H9 (cell line): ENCODE measurements at regions not wholly inside any gene's neighbourhood (a gene's known extent, or its start where the extent isn't known, plus 50 kb on each side); places are given as distances from the start of the nearest gene placed in this dataset.

ENCODE experiments used
- DNase-seq: peaks from one replicate; pipeline ENCODE4 v3.0.0-alpha.2; 2017
- H2AFZ ChIP-seq: one replicate; pipeline ENCODE4 v1.6.1; 2013; ENCODE audit warnings: mild to moderate bottlenecking, low read length, control low read depth, moderate library complexity
- H2AK5ac ChIP-seq: 2 replicates; pipeline ENCODE4 v1.6.1; 2013; ENCODE audit warnings: low read length, control low read depth, mixed read lengths; ENCODE audit not compliant: insufficient read length
- H2BK120ac ChIP-seq: one replicate; pipeline ENCODE4 v1.6.1; 2013; ENCODE audit warnings: low read depth, mild to moderate bottlenecking, low read length, control low read depth, inconsistent platforms; ENCODE audit not compliant: poor library complexity, severe bottlenecking
- H2BK12ac ChIP-seq: 2 replicates; pipeline ENCODE4 v1.6.1; 2013; ENCODE audit warnings: low read length, control low read depth, mixed read lengths, low read depth; ENCODE audit not compliant: insufficient read length
- H2BK15ac ChIP-seq: 2 replicates; pipeline ENCODE4 v1.6.1; 2013; ENCODE audit warnings: low read depth, low read length, control low read depth
- H2BK20ac ChIP-seq: one replicate; pipeline ENCODE4 v1.6.1; 2013; ENCODE audit warnings: low read depth, mild to moderate bottlenecking, low read length, control low read depth, inconsistent platforms; ENCODE audit not compliant: poor library complexity, severe bottlenecking
- H2BK5ac ChIP-seq: 2 replicates; pipeline ENCODE4 v1.6.1; 2013; ENCODE audit warnings: low read length, control low read depth, mixed read lengths; ENCODE audit not compliant: insufficient read length
- H3K14ac ChIP-seq: 2 replicates; pipeline ENCODE4 v1.6.1; 2013; ENCODE audit warnings: low read length, control low read depth; ENCODE audit not compliant: insufficient read depth
- H3K18ac ChIP-seq: 2 replicates; pipeline ENCODE4 v1.6.1; 2013; ENCODE audit warnings: low read depth, mild to moderate bottlenecking, mixed read lengths, low read length, control low read depth; ENCODE audit not compliant: insufficient read length
- H3K23ac ChIP-seq: 2 replicates; pipeline ENCODE4 v1.6.1; 2013; ENCODE audit warnings: low read length, control low read depth, mixed read lengths, low read depth; ENCODE audit not compliant: insufficient read length
- H3K23me2 ChIP-seq: 2 replicates; pipeline ENCODE4 v1.6.1; 2013; ENCODE audit warnings: low read depth, mild to moderate bottlenecking, mixed read lengths, low read length, control low read depth; ENCODE audit not compliant: insufficient read length, poor library complexity, severe bottlenecking
- H3K27ac ChIP-seq: 2 replicates; pipeline ENCODE4 v1.5.1; 2013; ENCODE audit warnings: low read length, control low read depth, mixed read lengths, low read depth; ENCODE audit not compliant: insufficient read length
- H3K27me3 ChIP-seq: 2 replicates; pipeline ENCODE4 v1.6.1; 2013; ENCODE audit warnings: low read length, control low read depth, inconsistent platforms; ENCODE audit not compliant: insufficient read depth
- H3K4ac ChIP-seq: 2 replicates; pipeline ENCODE4 v1.6.1; 2013; ENCODE audit warnings: low read depth, mild to moderate bottlenecking, control low read depth, inconsistent platforms, low read length, moderate library complexity
- H3K4me1 ChIP-seq: 2 replicates; pipeline ENCODE4 v1.6.1; 2013; ENCODE audit warnings: low read length, control low read depth, inconsistent platforms; ENCODE audit not compliant: insufficient read depth
- H3K4me2 ChIP-seq: 2 replicates; pipeline ENCODE4 v1.6.1; 2013; ENCODE audit warnings: low read length, control low read depth, mixed read lengths; ENCODE audit not compliant: insufficient read length, insufficient read depth
- H3K56ac ChIP-seq: 2 replicates; pipeline ENCODE4 v1.6.1; 2013; ENCODE audit warnings: low read depth, mild to moderate bottlenecking, mixed read lengths, low read length, control low read depth; ENCODE audit not compliant: insufficient read length
- H3K79me1 ChIP-seq: 2 replicates; pipeline ENCODE4 v1.6.1; 2013; ENCODE audit warnings: low read depth, mild to moderate bottlenecking, moderate library complexity, low read length, control low read depth, inconsistent platforms; ENCODE audit not compliant: insufficient read depth, poor library complexity, severe bottlenecking
- H3K79me2 ChIP-seq: 2 replicates; pipeline ENCODE4 v1.6.1; 2013; ENCODE audit warnings: low read length, control low read depth, inconsistent platforms; ENCODE audit not compliant: insufficient read depth
- H3K9ac ChIP-seq: 2 replicates; pipeline ENCODE4 v1.6.1; 2013; ENCODE audit warnings: low read length, control low read depth, mixed read lengths; ENCODE audit not compliant: insufficient read length; ENCODE audit errors: extremely low read depth
- H3K9me3 ChIP-seq: one replicate; pipeline ENCODE4 v1.6.1; 2013; ENCODE audit warnings: low read depth, low read length, inconsistent platforms; ENCODE audit not compliant: control insufficient read depth
- H3T11ph ChIP-seq: one replicate; pipeline ENCODE4 v1.6.1; 2013; ENCODE audit warnings: mild to moderate bottlenecking, low read length, control low read depth, inconsistent platforms
- H4K20me1 ChIP-seq: one replicate; pipeline ENCODE4 v1.6.1; 2013; ENCODE audit not compliant: control insufficient read depth, insufficient read length, insufficient read depth
- H4K5ac ChIP-seq: 2 replicates; pipeline ENCODE4 v1.6.1; 2013; ENCODE audit warnings: low read depth, mild to moderate bottlenecking, mixed read lengths, low read length, control low read depth; ENCODE audit not compliant: insufficient read length
- H4K8ac ChIP-seq: replicated peaks from 2 replicates; pipeline ENCODE4 v1.6.1; 2013; ENCODE audit warnings: low read length, control low read depth, mixed read lengths, low read depth; ENCODE audit not compliant: insufficient read length
- H4K91ac ChIP-seq: 2 replicates; pipeline ENCODE4 v1.6.1; 2013; ENCODE audit warnings: low read depth, mild to moderate bottlenecking, moderate library complexity, mixed read lengths, low read length, control low read depth; ENCODE audit not compliant: insufficient read length
- H3K27ac Mint-ChIP-seq, 3 experiments: 2 replicates in 2 of 3; 3 replicates in 1 of 3; pipeline ENCODE4 v1.8.0; 2020 to 2021; ENCODE audit warnings: mixed read lengths in 3 of 3, mild to moderate bottlenecking in 1 of 3, moderate library complexity in 1 of 3
- H3K27me3 Mint-ChIP-seq: 2 replicates; pipeline ENCODE4 v1.8.0; 2021; ENCODE audit warnings: low read depth, mild to moderate bottlenecking, moderate library complexity, mixed read lengths
- H3K36me3 Mint-ChIP-seq, 3 experiments: 2 replicates in 2 of 3; 3 replicates in 1 of 3; pipeline ENCODE4 v1.8.0; 2020 to 2021; ENCODE audit warnings: low read depth in 3 of 3, mixed read lengths in 3 of 3; ENCODE audit not compliant: insufficient read depth in 1 of 3
- H3K4me1 Mint-ChIP-seq, 2 experiments: 2 replicates each; pipeline ENCODE4 v1.8.0; 2020; ENCODE audit warnings: mixed read lengths in 2 of 2
- H3K4me3 Mint-ChIP-seq, 2 experiments: 2 replicates in 1 of 2; 3 replicates in 1 of 2; pipeline ENCODE4 v1.8.0; 2020 to 2021; ENCODE audit warnings: mild to moderate bottlenecking in 2 of 2, mixed read lengths in 2 of 2, moderate library complexity in 1 of 2
- H3K9me3 Mint-ChIP-seq, 2 experiments: 2 replicates in 1 of 2; 3 replicates in 1 of 2; pipeline ENCODE4 v1.8.0; 2020; ENCODE audit warnings: mild to moderate bottlenecking in 2 of 2, mixed read lengths in 2 of 2, moderate library complexity in 1 of 2
- WGBS: extraction: QIAGEN DNeasy Blood & Tissue Kit; methylation state at CpG from one replicate; pipeline ENCODE4 v1.1.7; 2013; ENCODE audit warnings: missing lambda C conversion rate, low lambda C conversion rate, mixed read lengths; ENCODE audit not compliant: insufficient read length; ENCODE audit errors: extremely low coverage; 5-methylcytosine and 5-hydroxymethylcytosine counted together
- TF ChIP-seq, protein P1 (sequence below): fragments of 200-600 bp; sonication (generic); conservative IDR thresholded peaks from 3 replicates; pipeline ENCODE4 v1.8.0; 2021; ENCODE audit warnings: antibody characterized with exemption, mild to moderate bottlenecking

DNA sequence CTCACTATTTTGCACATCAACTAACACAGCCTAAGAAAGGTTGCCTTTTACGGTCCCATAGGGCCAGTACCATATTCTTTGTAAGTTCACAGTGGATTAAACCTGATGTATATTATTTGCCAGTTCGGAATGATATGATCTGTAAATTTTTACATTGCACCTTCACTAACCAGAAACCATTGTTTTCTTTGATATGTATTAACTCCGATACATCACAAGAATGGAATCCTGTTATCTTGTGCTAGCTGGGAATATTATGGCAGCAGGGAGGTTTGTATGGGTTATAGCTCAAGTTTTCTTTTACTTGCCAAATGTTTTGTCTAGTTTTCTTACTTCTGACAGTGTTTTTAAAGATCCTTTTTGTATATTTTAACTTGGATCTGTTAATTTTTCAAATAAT lies 51.4 kb upstream of the S1PR1 start:
- Histone ChIP-seq H3K56ac (no peak overlapping the region), H2AK5ac (no peak overlapping the region), H3K4ac (no peak overlapping the region), H3K18ac (no peak overlapping the region), H3K4me1 (no peaks in the 10 kb centered on the region), H2BK20ac (no peak overlapping the region), H3K23ac (no peak overlapping the region), H3K4me2 (no peak overlapping the region), H3K9me3 (no peaks in the 10 kb centered on the region), H2BK5ac (no peak overlapping the region), H2AFZ (no peak overlapping the region), H4K91ac (no peak overlapping the region), H3K27me3 (no peaks in the 10 kb centered on the region), H2BK120ac (no peak overlapping the region), H2BK12ac (no peak overlapping the region), H4K8ac (no peak overlapping the region), H3K79me1 (no peaks in the 10 kb centered on the region), H3K79me2 (no peaks in the 10 kb centered on the region), H3K14ac (no peak overlapping the region), H3K27ac (no peak overlapping the region), H3K9ac (no peak overlapping the region), H2BK15ac (no peak overlapping the region), H3K23me2 (no peaks in the 10 kb centered on the region), H4K5ac (no peak overlapping the region), H4K20me1 (no peaks in the 10 kb centered on the region), H3T11ph (no peak overlapping the region)
- Mint-ChIP-seq H3K36me3 (no peaks in the 10 kb centered on the region), H3K4me3 (no peak overlapping the region), H3K27me3 (no peaks in the 10 kb centered on the region; the same call in 1 of the 2 replicates), H3K4me1 (no peaks in the 10 kb centered on the region), H3K9me3 (no peaks in the 10 kb centered on the region; a peak in 1 of 5 replicates), H3K27ac (no peak overlapping the region)
- TF ChIP-seq, protein P1, sequence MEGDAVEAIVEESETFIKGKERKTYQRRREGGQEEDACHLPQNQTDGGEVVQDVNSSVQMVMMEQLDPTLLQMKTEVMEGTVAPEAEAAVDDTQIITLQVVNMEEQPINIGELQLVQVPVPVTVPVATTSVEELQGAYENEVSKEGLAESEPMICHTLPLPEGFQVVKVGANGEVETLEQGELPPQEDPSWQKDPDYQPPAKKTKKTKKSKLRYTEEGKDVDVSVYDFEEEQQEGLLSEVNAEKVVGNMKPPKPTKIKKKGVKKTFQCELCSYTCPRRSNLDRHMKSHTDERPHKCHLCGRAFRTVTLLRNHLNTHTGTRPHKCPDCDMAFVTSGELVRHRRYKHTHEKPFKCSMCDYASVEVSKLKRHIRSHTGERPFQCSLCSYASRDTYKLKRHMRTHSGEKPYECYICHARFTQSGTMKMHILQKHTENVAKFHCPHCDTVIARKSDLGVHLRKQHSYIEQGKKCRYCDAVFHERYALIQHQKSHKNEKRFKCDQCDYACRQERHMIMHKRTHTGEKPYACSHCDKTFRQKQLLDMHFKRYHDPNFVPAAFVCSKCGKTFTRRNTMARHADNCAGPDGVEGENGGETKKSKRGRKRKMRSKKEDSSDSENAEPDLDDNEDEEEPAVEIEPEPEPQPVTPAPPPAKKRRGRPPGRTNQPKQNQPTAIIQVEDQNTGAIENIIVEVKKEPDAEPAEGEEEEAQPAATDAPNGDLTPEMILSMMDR, result no peak
- no CpG with 5 or more reads among the region's 3 CpGs for WGBS
- no peak for DNase-seq
